GM19455 (cell line): ENCODE measurements at regions not wholly inside any gene's neighbourhood (a gene's known extent, or its start where the extent isn't known, plus 50 kb on each side); places are given as distances from the start of the nearest gene placed in this dataset.

Experiments
- ATAC-seq: cut with Tn5 transposase; IDR thresholded peaks from one replicate; pipeline ENCODE4 v1.9.1; 2021; ENCODE audit not compliant: unreplicated experiment

DNA sequence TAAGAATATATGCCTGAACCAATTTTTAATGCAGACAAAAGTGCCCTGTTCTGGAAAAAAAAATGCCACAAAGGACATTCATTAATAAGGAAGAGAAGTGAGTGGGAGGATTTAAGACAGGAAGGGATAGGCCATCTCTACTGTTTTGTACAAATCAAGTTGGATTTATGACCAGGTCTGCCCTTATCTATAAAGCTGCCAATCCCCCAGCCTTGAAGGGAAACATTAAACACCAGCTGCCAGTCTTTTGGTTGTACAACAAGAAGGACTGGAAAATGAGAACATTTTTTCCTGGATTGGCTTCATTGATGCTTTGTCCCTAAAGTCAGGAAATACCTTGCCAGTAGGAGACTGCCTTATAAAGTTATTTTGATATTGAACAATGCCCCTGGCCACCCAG lies 444.0 kb downstream of the NPHP4 start:
- no peak for ATAC-seq

DNA sequence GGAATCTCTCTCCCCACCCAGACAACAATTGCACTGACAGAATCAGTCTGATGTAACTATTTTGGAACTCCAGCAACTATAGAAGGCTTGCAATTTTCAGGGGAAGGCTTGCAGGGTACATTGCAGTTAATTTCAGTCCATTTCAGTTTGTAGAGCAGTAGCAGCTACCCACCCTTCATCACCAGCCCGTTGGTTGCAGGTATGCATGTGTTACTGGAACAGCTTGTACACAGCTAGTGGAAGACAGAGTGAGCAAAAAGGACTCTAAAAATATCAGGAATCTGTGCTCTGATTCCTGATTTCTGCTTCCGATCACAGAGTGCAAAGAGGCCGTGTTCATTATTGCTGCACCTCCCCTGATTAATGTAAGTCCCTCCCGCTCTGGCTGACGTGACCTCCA lies 449.0 kb downstream of the NPHP4 start:
- ATAC-seq: no peak

DNA sequence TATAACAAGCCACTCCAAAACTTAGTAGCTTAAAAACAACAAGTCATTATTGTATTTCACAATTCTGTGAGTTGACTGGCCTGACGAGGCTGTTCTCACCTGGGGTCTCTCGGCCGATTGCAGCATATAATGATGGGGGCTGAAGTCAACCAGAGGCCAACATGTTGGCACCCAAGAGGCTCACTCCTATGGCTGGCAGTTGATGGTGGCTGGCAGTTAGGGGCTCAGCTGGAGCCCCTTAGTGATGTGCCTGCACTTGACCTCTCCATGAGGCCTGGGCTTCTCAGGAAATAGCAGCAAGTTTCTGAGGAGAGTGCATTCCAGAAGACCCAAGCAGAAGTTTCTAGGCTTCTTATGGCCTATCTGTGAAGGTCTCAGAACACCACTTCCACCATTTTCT lies 459.4 kb downstream of the NPHP4 start:
- ATAC-seq: no peak

DNA sequence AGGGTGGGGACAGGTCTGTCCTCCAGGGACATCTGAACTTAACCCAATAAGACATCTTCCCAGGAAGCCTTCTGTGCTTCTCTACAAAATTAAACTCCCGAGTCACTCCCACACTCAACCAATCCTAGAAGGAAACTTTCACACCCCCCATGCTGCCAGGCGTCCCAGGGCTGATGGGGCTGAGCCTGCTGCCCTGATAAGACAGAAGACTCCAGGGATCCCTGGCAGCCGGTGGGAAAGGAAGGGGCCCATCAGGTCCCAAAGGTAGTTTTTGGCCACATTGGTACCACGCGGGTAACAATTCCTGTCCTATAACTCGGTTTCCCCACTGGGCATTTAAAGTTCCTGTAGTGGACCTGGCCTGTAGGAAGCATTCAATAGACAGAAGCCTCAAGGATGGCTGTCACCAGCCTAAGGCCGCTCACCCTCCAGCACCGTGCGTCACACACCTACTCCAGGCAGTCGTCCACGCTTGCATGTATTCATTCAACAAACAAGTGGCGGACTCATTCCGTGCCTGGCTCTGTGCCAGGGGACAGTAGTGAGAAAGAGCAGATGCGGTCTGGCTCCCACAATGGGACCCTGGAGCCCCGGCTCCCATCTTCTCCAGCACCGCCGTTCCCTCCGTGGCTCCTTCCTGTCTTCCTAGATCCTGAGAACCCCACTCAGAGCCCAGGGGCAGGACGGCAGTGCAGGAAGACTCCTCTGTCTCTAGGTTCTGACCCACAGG lies 465.2 kb downstream of the NPHP4 start:
- ATAC-seq: no peak

DNA sequence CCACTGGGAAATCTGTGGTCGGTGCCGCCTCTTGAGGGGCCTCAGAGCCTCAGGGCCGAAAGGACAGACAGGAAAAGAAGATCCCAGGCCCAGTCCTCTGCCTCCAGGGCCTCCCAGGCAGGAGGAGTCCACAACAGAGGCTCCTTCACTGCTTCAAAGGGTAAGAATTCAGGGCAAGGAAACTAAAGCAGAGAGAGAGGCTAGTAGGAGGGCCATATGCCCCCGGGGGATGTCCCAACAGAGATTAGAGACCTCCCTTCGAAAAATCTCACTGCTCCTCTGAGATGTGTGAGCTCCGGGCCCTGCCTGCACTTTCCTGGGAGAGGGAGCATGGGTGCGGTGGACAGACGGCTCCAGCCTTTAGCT lies 465.9 kb downstream of the NPHP4 start:
- no peak for ATAC-seq

DNA sequence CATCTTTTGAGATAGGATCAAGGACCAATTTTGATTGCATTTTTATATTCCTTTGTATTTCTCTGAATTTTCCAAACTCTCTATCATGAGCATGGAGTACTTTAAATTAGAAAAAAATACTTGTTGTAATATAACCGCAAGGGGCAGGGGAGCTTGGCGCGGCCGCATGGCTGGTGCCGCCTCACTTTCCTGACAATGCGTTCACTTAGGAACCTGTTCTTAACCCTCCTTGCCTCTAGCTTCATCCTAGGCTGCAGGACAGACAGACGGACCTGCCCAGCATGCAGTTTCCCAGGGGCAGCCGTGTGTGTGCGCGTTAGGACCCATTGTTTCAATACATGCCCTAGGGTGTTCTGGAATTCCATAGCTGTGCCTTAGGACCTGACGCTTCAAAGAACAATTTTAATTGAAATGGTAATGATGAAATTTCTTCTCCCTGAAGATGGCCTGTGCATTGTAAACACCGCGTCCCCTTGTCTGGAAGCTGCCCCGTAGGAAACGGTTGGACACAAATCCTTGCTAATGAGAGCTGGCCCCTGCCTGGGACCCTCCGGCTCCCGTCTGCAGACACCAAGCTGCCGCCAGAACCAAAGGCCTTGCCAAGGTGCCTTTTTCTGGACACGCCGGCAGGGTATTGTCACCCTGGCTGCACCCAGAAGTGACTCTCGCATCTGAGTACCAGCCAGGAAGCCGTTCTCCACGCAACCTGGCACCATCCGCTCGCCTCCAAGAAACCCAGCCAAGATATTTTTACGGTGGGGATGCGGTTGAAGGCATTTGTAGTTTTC lies 466.4 kb downstream of the NPHP4 start:
- no peak for ATAC-seq

DNA sequence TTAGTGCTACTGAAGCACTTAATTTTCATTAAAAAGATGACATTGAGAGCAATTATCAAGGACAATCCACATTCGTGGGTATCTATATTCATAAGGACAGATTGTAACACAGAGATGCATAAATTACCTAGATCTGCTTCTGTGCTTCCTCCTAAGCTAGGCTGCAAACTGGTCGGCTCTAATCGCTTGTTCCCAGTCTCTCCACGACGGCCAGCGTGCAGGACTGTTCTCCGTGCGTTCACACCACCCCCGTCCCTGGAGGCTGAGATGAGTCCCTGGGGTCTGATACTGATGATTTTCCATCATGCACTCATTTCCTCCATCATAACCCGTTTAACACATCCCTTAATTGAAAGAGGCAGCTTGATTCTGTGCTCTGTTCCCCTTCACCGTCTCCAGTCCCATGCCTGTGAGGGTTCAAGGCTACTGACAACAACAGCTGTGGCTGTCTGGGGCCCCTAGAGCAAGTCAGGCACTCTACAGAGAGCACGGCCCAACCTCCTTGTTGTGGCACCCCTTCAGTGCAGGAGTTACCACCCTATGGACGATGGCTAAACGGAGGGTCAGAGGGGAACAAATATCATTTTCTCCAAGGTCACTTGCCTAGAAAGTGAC lies 469.6 kb downstream of the NPHP4 start:
- no peak for ATAC-seq

DNA sequence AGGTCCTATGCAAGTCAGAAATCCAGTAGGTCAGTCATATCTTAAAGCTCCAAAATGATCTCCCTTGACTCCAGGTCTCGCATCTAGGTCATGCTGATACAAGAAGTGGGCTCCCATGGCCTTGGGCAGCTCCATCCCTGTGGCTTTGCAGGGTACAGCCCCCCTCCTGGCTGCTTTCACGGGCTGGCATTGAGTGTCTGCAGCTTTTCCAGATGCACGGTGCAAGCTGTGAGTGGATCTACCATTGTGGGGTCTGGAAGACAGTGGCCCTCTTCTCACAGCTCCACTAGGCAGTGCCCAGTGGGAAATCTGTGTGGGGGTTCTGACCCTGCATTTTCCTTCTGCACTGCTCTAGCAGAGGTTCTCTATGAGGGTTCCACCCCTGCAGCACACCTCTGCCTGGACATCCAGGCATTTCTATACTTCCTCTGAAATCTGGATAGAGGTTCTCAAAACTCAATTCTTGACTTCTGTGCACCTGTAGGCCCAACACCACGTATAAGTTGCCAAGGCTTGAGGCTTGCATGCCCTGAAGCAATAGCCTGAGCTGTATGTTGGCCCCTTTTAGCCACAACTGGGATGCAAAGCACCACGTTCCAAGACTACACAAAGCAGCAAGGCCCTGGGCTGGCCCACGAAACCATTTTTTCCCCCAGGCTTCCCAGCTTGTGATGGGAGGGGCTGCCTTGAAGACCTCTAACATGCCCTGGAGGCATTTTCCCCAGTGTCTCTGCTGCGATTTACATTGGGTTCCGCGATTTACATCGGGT lies 472.7 kb downstream of the NPHP4 start:
- no peak for ATAC-seq

DNA sequence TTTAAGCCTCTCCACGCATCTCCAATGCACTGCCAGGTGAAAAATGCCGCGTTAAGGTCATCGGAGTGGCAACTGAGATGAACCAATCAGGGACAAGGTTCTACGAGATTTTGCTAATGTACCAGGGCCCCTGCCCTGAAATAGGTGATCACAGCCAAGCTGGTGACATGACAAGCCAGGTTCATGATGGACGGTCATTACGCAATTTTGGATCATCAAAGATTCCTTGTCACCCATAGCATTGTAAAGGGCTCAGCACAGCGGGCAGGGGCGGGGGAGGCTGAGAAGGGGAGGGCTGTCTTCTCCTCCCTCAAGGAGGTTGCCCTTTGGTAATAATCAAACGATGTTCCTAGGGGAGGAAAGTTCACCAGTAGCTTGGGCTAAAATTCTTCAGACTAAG lies 475.5 kb downstream of the NPHP4 start:
- ATAC-seq: no peak

DNA sequence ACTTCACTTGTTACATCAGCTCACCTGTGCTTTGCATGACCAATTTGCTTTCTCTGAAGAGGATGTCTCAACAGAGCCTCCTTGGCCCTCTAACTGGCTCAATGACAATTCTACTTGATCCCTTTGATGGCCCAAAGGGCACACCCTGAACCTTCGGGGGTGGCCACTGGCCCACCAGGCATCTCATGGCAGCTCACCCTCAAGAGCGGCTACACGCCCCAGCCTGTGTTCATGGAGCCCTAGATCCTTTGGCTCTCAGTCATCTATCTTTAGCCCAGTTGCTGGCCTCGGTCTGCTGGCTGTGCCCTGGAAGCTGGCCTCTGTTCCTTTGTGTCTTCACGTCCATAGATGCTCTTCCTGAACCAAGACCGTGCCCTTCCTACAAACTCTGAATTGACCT lies 476.7 kb downstream of the NPHP4 start:
- no peak for ATAC-seq

DNA sequence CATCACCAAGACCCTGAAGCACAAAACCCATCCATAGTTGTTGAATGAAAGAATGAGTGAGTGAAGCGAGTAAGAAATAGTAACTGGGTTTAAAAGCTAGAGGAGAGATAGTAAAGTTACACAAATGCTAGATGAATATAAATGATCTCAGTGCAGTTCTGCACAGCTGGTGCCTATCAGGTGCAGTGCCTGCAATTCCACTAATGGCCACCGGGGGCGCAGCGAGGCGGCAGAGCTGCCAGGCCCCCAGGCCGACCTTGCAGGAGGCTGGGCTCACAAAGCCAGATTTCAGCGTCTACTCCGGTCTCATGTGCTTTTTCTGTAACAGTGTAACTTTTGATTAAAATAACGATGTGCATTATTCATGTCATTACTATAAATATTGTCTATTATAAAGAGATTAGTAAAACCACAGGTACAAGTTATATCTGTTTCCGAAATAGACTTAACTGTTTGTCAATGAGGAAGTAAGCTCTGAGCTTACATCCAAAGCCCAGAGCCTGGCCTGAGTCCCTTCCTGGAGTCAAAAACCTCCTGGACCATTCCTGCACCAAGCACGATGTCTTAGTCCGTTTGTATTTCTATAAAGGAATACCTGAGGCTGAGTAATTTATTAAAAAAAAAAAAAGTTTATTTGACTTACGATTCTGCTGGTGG lies 477.6 kb downstream of the NPHP4 start:
- no peak for ATAC-seq

DNA sequence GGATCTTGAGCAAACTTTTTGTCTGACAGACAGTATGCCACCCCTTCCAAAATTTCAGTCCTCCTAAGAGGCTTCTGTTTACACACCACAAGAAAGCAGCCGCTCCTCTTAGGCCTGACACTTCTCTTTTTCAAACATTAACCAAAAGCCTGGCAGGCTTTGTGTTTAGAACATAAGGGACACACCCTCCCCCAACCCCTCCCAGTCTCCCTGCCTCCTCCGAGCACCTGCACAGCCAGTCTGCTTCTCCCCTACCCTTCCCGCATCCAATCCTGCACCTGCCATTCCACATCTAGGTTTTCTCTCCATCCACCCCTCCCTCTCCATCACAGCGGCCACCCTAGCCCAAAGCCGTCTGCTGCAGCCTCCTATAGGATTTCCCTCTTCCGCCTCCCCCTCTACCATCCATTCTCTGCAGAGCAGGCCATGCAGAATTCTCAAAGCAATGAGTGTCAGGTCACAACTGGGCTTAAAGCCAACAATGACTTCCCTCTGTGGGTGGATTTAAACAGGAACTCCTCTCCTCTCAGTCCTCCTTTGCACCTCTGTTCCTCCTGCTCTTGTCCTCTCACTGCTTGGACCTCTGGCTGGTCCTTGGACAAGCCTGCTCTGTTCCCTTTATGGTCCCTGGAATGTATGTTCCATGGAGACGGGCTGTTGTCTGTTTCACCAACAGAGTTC lies 478.2 kb downstream of the NPHP4 start:
- ATAC-seq: no peak

DNA sequence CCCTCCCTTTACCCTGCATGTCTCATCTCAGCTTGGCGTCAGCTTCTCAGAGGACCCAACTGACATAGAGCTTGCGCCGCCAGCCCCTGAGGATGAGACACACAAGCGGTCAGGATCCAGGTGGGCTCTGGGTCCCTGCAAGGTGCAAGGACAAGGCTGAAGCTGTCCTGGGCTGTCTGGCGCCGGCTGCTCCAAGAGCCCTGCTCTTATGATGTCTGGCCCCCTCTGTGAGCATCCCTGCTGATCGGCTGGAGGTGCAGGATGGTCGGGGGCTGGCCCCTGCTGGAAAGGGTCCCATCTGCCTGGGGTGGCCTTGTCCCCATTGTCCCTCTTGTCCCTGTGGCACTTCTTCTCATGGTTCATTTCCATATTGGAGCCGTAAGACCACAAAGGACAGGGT lies 479.0 kb downstream of the NPHP4 start:
- ATAC-seq: no peak

DNA sequence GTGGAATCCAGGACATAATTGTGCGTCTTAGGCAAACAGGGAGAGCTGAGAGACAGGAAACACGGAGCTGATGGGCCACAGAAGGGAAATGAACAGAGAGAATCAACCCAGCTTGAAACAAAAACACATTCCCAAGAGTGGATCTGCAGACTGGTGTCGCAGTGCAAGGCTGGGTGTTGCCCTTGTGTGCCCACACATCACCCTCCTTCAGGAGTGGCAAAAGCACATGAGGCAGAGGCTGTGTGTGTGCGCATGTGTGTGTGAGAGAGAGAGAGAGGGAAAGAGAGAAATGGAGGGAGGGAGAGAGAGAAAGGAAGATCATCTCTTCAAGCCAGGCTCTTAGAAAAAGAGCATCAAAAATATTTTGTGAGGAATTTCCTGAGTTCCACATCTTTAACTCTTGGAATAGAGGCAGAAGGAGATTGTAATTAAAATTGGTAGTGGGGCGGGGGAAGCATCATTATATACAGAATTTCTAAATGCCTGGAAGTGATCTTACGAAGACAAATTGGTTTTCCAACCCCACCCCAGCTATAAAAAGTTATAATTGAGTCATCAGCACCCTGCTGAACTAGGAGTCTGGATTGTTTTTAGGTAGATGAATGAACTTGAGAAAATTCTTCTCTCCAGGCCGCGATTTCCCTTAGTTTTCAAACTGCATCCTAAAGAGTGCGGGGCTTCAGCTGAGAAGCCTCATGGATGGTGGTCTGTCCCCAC lies 480.7 kb downstream of the NPHP4 start:
- ATAC-seq: no peak

DNA sequence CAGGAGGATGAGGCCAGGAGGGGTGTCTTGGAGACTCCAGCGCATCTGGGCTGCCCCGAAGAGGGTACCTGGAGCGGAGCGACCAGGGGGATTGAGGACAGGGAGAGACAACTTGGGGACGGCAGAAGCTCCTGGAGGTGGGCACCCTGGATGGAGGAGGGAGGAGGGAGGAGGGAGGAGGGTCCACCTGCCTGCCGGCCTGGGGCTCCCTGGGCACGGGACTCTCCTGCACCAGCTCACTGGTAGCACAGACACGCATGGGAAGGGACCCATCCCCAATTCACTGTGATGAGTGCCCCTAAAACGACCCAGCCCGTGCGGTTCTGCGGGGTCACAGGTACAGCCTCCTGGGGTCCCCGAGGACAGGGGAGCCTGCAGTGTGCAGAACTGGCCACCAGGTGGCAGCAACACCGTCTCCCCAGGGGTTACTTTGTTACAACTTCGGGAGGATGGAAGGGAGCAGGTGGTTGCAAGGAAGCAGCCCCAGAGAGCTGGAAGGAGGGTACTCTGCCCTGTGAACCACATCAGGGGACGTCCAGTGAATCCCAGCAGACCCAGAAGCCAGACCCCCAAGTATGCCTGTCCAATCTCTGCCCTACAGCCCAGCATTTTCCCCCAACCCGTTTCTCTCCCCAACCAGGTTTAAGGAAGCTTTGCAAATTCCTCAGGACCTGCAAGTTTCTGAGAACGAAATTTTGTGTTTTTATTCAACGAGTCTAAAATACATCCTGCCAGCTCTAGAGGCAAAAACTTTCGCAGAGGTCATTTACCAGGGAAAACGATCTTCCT lies 482.4 kb downstream of the NPHP4 start:
- no peak for ATAC-seq

DNA sequence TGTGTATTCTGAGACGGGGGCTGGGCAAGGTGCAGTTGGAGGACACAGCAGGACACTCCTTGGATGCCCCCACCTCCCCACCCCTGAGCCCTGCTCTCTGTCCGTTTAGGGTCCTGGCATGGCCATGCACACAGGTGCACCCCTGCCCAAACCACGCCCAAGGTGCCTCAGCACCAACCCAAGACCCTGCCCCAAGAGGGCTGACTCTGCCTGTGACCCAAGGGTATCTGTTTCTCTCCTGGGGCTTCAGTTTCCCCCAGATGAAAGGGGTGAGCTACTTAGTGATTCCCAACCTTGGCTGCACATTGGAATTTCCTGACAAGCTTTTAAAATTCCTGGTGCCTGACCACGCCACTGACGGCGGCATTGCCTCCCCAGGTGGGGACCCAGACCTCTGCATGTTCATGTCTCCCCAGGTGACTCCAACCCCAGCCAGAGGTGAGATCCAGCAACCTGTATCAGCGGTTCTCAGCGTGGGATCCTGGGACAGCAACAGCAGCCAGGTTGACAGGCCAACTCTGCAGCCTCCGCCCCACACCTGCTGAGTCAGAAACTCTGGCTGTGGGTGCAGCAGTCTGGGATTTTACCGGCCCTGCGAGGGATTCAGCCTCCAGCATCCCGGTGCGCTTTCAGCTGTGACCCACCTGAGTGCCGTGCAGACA lies 483.4 kb downstream of the NPHP4 start:
- ATAC-seq: no peak

DNA sequence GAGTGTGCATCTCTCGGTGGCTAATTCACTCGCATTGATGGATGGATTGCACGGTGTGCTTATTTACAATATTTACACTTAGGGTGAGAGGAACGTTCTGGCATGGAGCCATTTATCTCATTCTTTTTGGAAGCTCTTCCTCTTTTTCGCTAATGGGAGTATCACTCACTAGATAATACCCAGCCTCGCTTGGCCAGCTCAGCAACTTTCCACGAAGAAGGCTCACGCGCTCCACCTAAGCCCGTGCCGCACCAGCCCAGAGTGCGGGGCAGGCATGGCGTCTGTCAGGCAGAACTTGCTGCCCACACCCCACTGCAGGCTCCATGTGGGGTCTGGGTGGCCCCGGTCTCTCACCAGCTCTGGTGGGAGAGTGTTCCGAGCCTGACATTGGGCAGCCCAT lies 484.9 kb downstream of the NPHP4 start:
- no peak for ATAC-seq

DNA sequence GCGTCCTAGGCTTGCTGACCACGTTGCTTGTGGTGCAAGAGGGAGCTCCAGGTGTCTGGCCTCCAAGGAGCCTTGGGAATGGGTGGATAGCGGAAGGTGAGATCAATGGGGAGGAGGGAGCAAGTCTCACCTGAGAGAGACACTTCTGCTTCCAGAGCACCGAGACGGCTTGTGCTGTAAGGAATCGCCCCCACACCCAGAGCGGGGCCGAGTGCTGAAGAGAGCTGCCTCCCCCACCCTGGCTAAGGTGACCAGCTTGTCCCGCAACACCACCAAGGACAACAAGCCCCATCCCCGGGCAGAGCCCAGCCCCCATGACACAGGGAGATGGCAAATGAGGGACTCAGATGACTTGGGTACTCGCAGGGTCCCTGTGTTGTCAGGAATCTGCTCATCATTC lies 485.6 kb downstream of the NPHP4 start:
- ATAC-seq: no peak

DNA sequence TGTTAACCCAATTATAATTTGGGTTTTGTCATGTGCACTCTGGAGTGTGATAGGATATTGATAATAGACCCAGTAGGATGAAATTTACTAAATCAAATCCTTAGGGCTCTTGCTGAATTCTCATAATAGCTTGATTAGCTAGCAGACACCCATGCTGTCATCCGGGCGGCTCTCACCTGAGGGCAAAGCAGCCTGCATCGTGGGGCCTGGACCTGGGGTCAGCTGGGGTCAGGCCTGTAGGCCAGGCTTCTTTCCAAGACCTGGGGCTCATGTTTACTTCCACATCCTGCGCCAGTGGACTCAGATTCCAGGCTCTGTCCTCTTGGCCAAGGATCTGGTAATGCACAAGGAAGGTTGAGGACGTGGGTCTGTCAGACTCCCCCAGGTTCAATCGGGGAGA lies 486.3 kb downstream of the NPHP4 start:
- ATAC-seq: no peak
